GM12878 (cell line): ENCODE measurements at regions not wholly inside any gene's neighbourhood (a gene's known extent, or its start where the extent isn't known, plus 50 kb on each side); places are given as distances from the start of the nearest gene placed in this dataset.

Experiments
- CBX3 ChIP-seq: fragments of 200-600 bp; sonication (generic); IDR thresholded peaks from 2 replicates; pipeline ENCODE4 v1.6.1; 2016; ENCODE audit warnings: low read depth, borderline replicate concordance
- CEBPB ChIP-seq, 2 experiments: fragments of 150-350 bp in 1 of 2; IDR thresholded peaks; 2 replicates each; pipeline ENCODE4 v1.6.1; 2012 to 2014; ENCODE audit warnings: low read depth in 2 of 2, low read length in 2 of 2, borderline replicate concordance in 1 of 2, inconsistent platforms in 1 of 2
- CTCF ChIP-seq, 3 experiments: IDR thresholded peaks in 2 of 3; conservative IDR thresholded peaks in 1 of 3; 2 replicates each; pipeline ENCODE4 v1.5.1; 2011; ENCODE audit warnings: low read depth in 3 of 3, low read length in 3 of 3, mild to moderate bottlenecking in 3 of 3, control low read depth in 2 of 3, moderate library complexity in 2 of 3, inconsistent platforms in 1 of 3, mixed read lengths in 1 of 3; ENCODE audit not compliant: control insufficient read depth in 2 of 3, insufficient read depth in 1 of 3; ENCODE audit errors: extremely low read depth in 1 of 3
- JUNB ChIP-seq: IDR thresholded peaks from 2 replicates; pipeline ENCODE4 v1.6.1; 2016; ENCODE audit warnings: antibody characterized with exemption, mild to moderate bottlenecking
- JUND ChIP-seq: IDR thresholded peaks from 2 replicates; pipeline ENCODE4 v1.6.1; 2012; ENCODE audit warnings: low read depth, mild to moderate bottlenecking, low read length, improper control_type of control experiment, moderate library complexity
- KDM1A ChIP-seq: fragments of 200-600 bp; sonication (generic); IDR thresholded peaks from 2 replicates; pipeline ENCODE4 v1.6.1; 2016; ENCODE audit warnings: borderline replicate concordance
- MXI1 ChIP-seq: fragments of 150-350 bp; IDR thresholded peaks from 2 replicates; pipeline ENCODE4 v1.6.1; 2011; ENCODE audit warnings: low read depth, mild to moderate bottlenecking, inconsistent platforms, low read length, improper control_type of control experiment
- POLR2AphosphoS2 ChIP-seq: IDR thresholded peaks from 2 replicates; pipeline ENCODE4 v1.6.1; 2011; ENCODE audit warnings: low read depth, mild to moderate bottlenecking, low read length, improper control_type of control experiment, moderate library complexity
- RCOR1 ChIP-seq: conservative IDR thresholded peaks from 2 replicates; pipeline ENCODE4 v1.6.1; 2012; ENCODE audit warnings: low read depth, low read length, improper control_type of control experiment
- SRF ChIP-seq, 2 experiments: IDR thresholded peaks; 2 replicates each; pipeline ENCODE4 v1.6.1; 2011; ENCODE audit warnings: low read depth in 2 of 2, low read length in 2 of 2, mild to moderate bottlenecking in 1 of 2, moderate library complexity in 1 of 2
- STAT3 ChIP-seq: IDR thresholded peaks from 2 replicates; pipeline ENCODE4 v1.6.1; 2011; ENCODE audit warnings: low read depth, low read length, improper control_type of control experiment
- TCF3 ChIP-seq: IDR thresholded peaks from 2 replicates; pipeline ENCODE4 v1.6.1; 2012; ENCODE audit warnings: low read depth, mild to moderate bottlenecking, low read length, borderline replicate concordance; ENCODE audit not compliant: insufficient read depth

- TF ChIP-seq CEBPB (IDR thresholded peaks at IDR 0.05; ENCODE audit: borderline replicate concordance in 1 of 2, low read depth in 2 of 2, low read length in 2 of 2): no peak
- TF ChIP-seq CBX3: no peak
- no peak for TF ChIP-seq CTCF (IDR thresholded peaks at IDR 0.05 in 2 of 3, conservative IDR thresholded peaks at IDR 0.05 in 1 of 3; ENCODE audit: control insufficient read depth in 2 of 3, extremely low read depth in 1 of 3, insufficient read depth in 1 of 3, low read depth in 3 of 3, low read length in 3 of 3)
- no peak for TF ChIP-seq KDM1A
- no peak for TF ChIP-seq POLR2AphosphoS2
- TF ChIP-seq JUND: no peak
- TF ChIP-seq MXI1: no peak
- no peak for TF ChIP-seq STAT3
- no peak for TF ChIP-seq SRF (IDR thresholded peaks at IDR 0.05; ENCODE audit: low read depth in 2 of 2, low read length in 2 of 2)
- no peak for TF ChIP-seq JUNB
- TF ChIP-seq TCF3: no peak
- TF ChIP-seq RCOR1: no peak
Observed at GRCh38 chr10:3494838-3495230, 290.2 kb downstream of the KLF6 start.
